ENCODE measurements at regions not wholly inside any gene's neighbourhood (a gene's known extent, or its start where the extent isn't known, plus 50 kb on each side); places are given as distances from the start of the nearest gene placed in this dataset.

DNA sequence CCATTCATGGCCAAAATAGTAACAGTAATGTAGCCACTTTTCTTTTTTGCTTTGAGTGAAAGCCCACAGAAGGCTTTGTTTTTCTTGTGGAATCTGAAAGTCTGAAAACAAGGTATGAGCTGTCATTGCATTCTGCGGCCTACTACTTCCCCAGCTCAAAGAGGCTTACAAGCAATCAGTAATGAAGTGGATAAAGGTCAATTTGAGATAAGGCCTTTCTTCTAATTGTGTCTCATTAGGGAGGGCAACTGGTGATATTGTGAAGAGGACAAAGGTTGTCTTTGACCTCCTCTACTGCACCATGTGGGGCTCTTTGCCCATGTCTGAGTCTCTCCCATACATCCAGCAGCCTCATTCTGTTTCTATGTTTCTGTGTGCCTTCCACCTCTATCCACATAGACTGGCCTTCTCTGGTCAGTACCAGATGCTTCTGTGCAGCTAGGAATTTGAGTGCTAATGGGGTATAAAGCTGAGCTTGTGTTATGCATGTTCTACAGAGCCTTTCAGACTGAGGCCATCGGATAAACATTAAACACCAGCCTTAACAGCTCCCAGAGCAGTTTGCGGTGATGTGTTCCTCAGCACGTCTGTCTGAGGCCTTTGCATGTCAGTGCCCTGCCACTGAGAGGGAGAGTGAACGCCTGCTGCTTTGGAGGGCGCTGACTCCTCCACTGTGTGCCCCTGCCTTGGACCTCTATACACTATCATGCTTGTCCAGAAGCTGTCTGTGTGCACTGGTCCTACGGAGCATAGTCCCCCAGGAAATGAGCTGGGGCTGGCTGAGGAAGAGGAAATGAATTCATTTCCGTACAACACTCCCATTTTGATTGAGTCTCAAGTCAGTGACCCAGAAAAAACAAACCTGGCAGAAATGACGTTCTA lies 80.2 kb downstream of the SH2D1A start:
- H3K27me3 ChIP-seq, result no peaks in the 10 kb centered on the region
- no peak overlapping the region for H3K27ac ChIP-seq
- intact Hi-C loops (cut with DNase I; ENCODE audit: low total_unique reads), result no loop called here
- no peak for DNase-seq
- no peaks in the 10 kb centered on the region for H3K9me3 ChIP-seq
- WGBS, 2 donors (ENCODE audit: low coverage in 1 of 2), result 69% methylated on average over 9 of the region's 9 CpGs; no CpG with 5 or more reads in 1 of the 2 donors
- in situ Hi-C loops (cut with MboI; ENCODE audit: low pct_ligation_motif_present in 1 of 4, low pct_unique_long_range_greater_than_20kb in 1 of 4, low sequenced_read_pairs in 3 of 4), result no loop called here
- no peaks in the 10 kb centered on the region for H3K36me3 ChIP-seq
- TF ChIP-seq POLR2AphosphoS5 (IDR thresholded peaks at IDR 0.05), result no peak
- TF ChIP-seq POLR2A (IDR thresholded peaks at IDR 0.05), result no peak
- TF ChIP-seq, protein P1, sequence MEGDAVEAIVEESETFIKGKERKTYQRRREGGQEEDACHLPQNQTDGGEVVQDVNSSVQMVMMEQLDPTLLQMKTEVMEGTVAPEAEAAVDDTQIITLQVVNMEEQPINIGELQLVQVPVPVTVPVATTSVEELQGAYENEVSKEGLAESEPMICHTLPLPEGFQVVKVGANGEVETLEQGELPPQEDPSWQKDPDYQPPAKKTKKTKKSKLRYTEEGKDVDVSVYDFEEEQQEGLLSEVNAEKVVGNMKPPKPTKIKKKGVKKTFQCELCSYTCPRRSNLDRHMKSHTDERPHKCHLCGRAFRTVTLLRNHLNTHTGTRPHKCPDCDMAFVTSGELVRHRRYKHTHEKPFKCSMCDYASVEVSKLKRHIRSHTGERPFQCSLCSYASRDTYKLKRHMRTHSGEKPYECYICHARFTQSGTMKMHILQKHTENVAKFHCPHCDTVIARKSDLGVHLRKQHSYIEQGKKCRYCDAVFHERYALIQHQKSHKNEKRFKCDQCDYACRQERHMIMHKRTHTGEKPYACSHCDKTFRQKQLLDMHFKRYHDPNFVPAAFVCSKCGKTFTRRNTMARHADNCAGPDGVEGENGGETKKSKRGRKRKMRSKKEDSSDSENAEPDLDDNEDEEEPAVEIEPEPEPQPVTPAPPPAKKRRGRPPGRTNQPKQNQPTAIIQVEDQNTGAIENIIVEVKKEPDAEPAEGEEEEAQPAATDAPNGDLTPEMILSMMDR (IDR thresholded peaks at IDR 0.05), result no peak
- no peak for TF ChIP-seq EP300 (IDR thresholded peaks at IDR 0.05; ENCODE audit: low read depth)
- H3K4me3 ChIP-seq, result no peak overlapping the region
- no peaks in the 10 kb centered on the region for H3K4me1 ChIP-seq

DNA sequence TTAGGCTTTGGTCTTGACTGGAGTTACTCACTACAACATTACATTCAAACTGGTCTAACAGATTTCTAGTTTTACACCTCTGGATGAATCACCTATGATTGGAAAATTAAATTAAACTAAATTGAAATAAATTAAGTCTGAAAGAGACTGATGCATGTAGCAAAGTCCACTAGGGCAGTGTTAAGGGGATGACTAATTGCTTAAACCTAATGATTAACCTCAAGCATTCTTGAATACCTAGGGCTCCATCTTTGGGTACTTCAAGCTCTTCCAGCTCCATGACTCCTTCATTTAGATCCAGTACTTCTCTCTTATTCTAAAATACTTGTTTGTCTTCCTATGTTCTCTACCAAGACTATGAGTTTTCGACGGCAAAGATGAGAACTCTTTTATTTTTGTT lies 86.8 kb downstream of the SH2D1A start:
- 49 to 50% methylated on average over 2 of the region's 2 CpGs for WGBS, 2 donors (ENCODE audit: low coverage in 1 of 2)
- Histone ChIP-seq H3K27me3 (no peaks in the 10 kb centered on the region), H3K36me3 (no peaks in the 10 kb centered on the region), H3K27ac (no peak overlapping the region), H3K9me3 (no peaks in the 10 kb centered on the region), H3K4me3 (no peak overlapping the region), H3K4me1 (no peaks in the 10 kb centered on the region)
- in situ Hi-C loops (cut with MboI; ENCODE audit: low pct_ligation_motif_present in 1 of 4, low pct_unique_long_range_greater_than_20kb in 1 of 4, low sequenced_read_pairs in 3 of 4), result no loop called here
- no peak for DNase-seq
- intact Hi-C loops (cut with DNase I; ENCODE audit: low total_unique reads), result no loop called here
- TF ChIP-seq POLR2AphosphoS5 (IDR thresholded peaks at IDR 0.05) (no peak), EP300 (IDR thresholded peaks at IDR 0.05; ENCODE audit: low read depth) (no peak), POLR2A (IDR thresholded peaks at IDR 0.05) (no peak)
- TF ChIP-seq, protein P1 (IDR thresholded peaks at IDR 0.05), result no peak

DNA sequence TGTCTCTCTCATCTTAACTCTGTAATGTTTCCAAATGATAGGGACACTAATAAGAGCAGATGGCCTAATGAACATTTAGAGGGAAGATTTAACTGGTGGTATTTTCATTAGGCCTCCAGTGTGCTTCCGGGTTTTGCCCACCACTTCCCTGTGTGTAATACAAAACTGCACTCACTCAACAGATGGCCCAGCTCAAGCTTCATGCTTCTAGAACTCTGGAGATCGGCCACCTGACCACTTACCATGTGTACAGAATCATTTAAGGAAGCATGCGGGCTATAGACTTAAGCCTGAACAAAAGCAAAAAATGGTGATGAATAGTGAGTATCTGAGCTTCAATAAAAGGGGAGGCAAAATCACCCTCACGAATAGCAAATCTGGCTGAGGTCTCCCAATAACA lies 89.3 kb downstream of the SH2D1A start:
- no peaks in the 10 kb centered on the region for H3K27me3 ChIP-seq
- WGBS, 2 donors (ENCODE audit: low coverage in 1 of 2), result 67% methylated on average over 4 of the region's 4 CpGs; no CpG with 5 or more reads in 1 of the 2 donors
- H3K4me1 ChIP-seq, result no peaks in the 10 kb centered on the region
- in situ Hi-C loops (cut with MboI; ENCODE audit: low pct_ligation_motif_present in 1 of 4, low pct_unique_long_range_greater_than_20kb in 1 of 4, low sequenced_read_pairs in 3 of 4), result no loop called here
- intact Hi-C loops (cut with DNase I; ENCODE audit: low total_unique reads), result no loop called here
- H3K27ac ChIP-seq, result no peak overlapping the region
- TF ChIP-seq POLR2AphosphoS5 (IDR thresholded peaks at IDR 0.05) (no peak), POLR2A (IDR thresholded peaks at IDR 0.05) (no peak), EP300 (IDR thresholded peaks at IDR 0.05; ENCODE audit: low read depth) (no peak)
- TF ChIP-seq, protein P1 (IDR thresholded peaks at IDR 0.05), result no peak
- no peak overlapping the region for H3K4me3 ChIP-seq
- no peaks in the 10 kb centered on the region for H3K9me3 ChIP-seq
- DNase-seq, result no peak
- no peaks in the 10 kb centered on the region for H3K36me3 ChIP-seq

DNA sequence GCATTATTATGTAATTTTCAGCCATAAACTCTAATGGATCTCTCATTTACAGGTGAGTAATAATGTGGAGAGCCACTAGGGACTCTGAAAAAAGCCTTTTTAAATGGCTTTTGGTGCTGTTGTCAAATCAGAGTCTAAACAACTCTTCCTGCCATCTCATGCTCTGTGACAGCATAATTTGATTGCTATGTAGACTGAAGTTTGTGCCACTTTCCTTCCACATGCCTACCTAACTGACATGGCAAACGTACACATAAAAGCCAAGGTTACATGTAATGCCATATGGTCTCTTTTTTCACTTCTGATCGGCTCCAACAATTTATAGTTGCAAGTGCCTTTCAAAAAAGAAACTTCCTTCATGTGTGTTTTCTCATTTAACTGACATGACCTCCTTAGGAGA lies 94.3 kb downstream of the SH2D1A start:
- no peak for DNase-seq
- Histone ChIP-seq H3K27me3 (no peaks in the 10 kb centered on the region), H3K9me3 (no peaks in the 10 kb centered on the region), H3K4me1 (no peaks in the 10 kb centered on the region), H3K27ac (no peak overlapping the region), H3K36me3 (no peaks in the 10 kb centered on the region), H3K4me3 (no peak overlapping the region)
- in situ Hi-C loops (cut with MboI; ENCODE audit: low pct_ligation_motif_present in 1 of 4, low pct_unique_long_range_greater_than_20kb in 1 of 4, low sequenced_read_pairs in 3 of 4), result no loop called here
- 51 to 73% methylated on average over 2 of the region's 2 CpGs for WGBS, 2 donors (ENCODE audit: low coverage in 1 of 2)
- TF ChIP-seq EP300 (IDR thresholded peaks at IDR 0.05; ENCODE audit: low read depth) (no peak), POLR2A (IDR thresholded peaks at IDR 0.05) (no peak), POLR2AphosphoS5 (IDR thresholded peaks at IDR 0.05) (no peak)
- TF ChIP-seq, protein P1 (IDR thresholded peaks at IDR 0.05), result no peak
- intact Hi-C loops (cut with DNase I; ENCODE audit: low total_unique reads), result no loop called here

Data from transverse colon (tissue), 4 donors.